K562 (cell line): ENCODE measurements at regions not wholly inside any gene's neighbourhood (a gene's known extent, or its start where the extent isn't known, plus 50 kb on each side); places are given as distances from the start of the nearest gene placed in this dataset.

Source experiments
- ATAC-seq: fragments of 200-7000 bp; cut with Tn5 transposase; 3 replicates; pipeline ENCODE4 v1.9.1; 2020; ENCODE audit warnings: moderate library complexity
- BruUV-seq: library from RNA; stranded (reverse); fragments of 400-500 nt; replicated peaks from 2 replicates; lab custom pipeline; 2021; lab: Mats Ljungman, UMichigan
- CTCF ChIA-PET: fragments of 300-600 bp; formaldehyde crosslinking; extraction: SDS; loops from one replicate; lab custom pipeline; 2021; ENCODE audit warnings: low intra/inter-chr PET ratio; lab: Yijun Ruan, JAX
- POLR2A ChIA-PET: fragments of 300-600, 350-650 bp; sonication (Branson Sonifier 250); formaldehyde crosslinking; extraction: SDS; loops from one replicate; lab custom pipeline; 2021; ENCODE audit warnings: antibody characterized with exemption, inconsistent platforms; lab: Yijun Ruan, JAX
- DNase-seq, 4 experiments: peaks; one replicate each; pipeline versions ENCODE4 v3.0.0 to v3.0.0-alpha.2; 2011 to 2018; ENCODE audit warnings: low spot score in 3 of 4, mixed read lengths in 3 of 4; ENCODE audit errors: extremely low read depth in 1 of 4
- FAIRE-seq: peaks from 2 replicates; lab custom pipeline; 2011; peaks lifted over from hg19 to GRCh38; lab: Jason Lieb, UNC
- H2AFZ ChIP-seq: 2 replicates; pipeline ENCODE4 v1.6.0; 2011; ENCODE audit warnings: low read depth, low read length, control low read depth, inconsistent platforms
- H3K27ac ChIP-seq: fragments of 200-600 bp; 3 replicates; pipeline ENCODE4 v1.8.0; 2011; ENCODE audit warnings: low read depth, mild to moderate bottlenecking, control low read depth, inconsistent platforms, low read length, moderate library complexity, mixed read lengths; ENCODE audit errors: extremely low read depth
- H3K27me3 ChIP-seq, 2 experiments: fragments of 300-600 bp in 1 of 2; 2 replicates in 1 of 2; 3 replicates in 1 of 2; pipeline versions ENCODE4 v1.6.0 to v1.8.0; 2011; ENCODE audit warnings: inconsistent platforms in 2 of 2, low read length in 2 of 2, mild to moderate bottlenecking in 1 of 2, mixed read lengths in 1 of 2, moderate library complexity in 1 of 2; ENCODE audit not compliant: control insufficient read depth in 2 of 2, insufficient read depth in 2 of 2
- H3K36me3 ChIP-seq: fragments of 300-600 bp; 3 replicates; pipeline ENCODE4 v1.8.0; 2011; ENCODE audit warnings: mild to moderate bottlenecking, low read length, inconsistent platforms; ENCODE audit not compliant: control insufficient read depth, insufficient read depth
- H3K4me1 ChIP-seq, 2 experiments: fragments of 200-600 bp in 1 of 2; replicated peaks in 1 of 2; 2 replicates in 1 of 2; 3 replicates in 1 of 2; pipeline versions ENCODE4 v1.5.1 to v1.8.0; 2011; ENCODE audit warnings: inconsistent platforms in 2 of 2, low read length in 2 of 2, mild to moderate bottlenecking in 1 of 2, mixed read lengths in 1 of 2, moderate library complexity in 1 of 2; ENCODE audit not compliant: control insufficient read depth in 2 of 2, insufficient read depth in 2 of 2
- H3K4me2 ChIP-seq: 2 replicates; pipeline ENCODE4 v1.6.1; 2011; ENCODE audit warnings: low read length, control low read depth, inconsistent platforms, mixed read lengths; ENCODE audit not compliant: insufficient read depth
- H3K4me3 ChIP-seq: fragments of 200-600 bp; sonication (generic), shearing (Covaris generic); 2 replicates; pipeline ENCODE4 v1.5.1; 2016; ENCODE audit warnings: control low read depth, inconsistent platforms
- H3K79me2 ChIP-seq: fragments of 200-600 bp; 3 replicates; pipeline ENCODE4 v1.8.0; 2011; ENCODE audit warnings: low read length, inconsistent platforms; ENCODE audit not compliant: control insufficient read depth, insufficient read depth
- H3K9ac ChIP-seq, 2 experiments: 2 replicates each; pipeline versions ENCODE4 v1.6.0 to v1.6.1; 2011; ENCODE audit warnings: low read depth in 2 of 2, low read length in 2 of 2, control low read depth in 1 of 2, inconsistent platforms in 1 of 2, mild to moderate bottlenecking in 1 of 2, mixed read lengths in 1 of 2; ENCODE audit not compliant: insufficient read depth in 1 of 2
- H3K9me1 ChIP-seq: one replicate; pipeline ENCODE4 v1.6.0; 2011; ENCODE audit warnings: inconsistent platforms, mild to moderate bottlenecking, low read length, moderate library complexity; ENCODE audit not compliant: control insufficient read depth, insufficient read depth
- H3K9me3 ChIP-seq: replicated peaks from 2 replicates; pipeline ENCODE4 v1.5.1; 2011; ENCODE audit warnings: low read depth, low read length, inconsistent platforms; ENCODE audit not compliant: control insufficient read depth, insufficient read depth
- H4K20me1 ChIP-seq: replicated peaks from 2 replicates; pipeline ENCODE4 v1.6.1; 2011; ENCODE audit warnings: low read length, inconsistent platforms, mixed read lengths; ENCODE audit not compliant: control insufficient read depth, insufficient read depth
- CEBPZ ChIP-seq: fragments of 150-350 bp; IDR thresholded peaks from 2 replicates; pipeline ENCODE4 v1.6.1; 2014; ENCODE audit warnings: low read depth, mild to moderate bottlenecking, low read length, borderline replicate concordance
- CREB1 ChIP-seq, 2 experiments: sonication (generic) in 1 of 2; formaldehyde crosslinking in 1 of 2; IDR thresholded peaks; 2 replicates each; pipeline versions ENCODE4 v1.6.1 to v1.8.0; 2012 to 2022; ENCODE audit warnings: inconsistent platforms in 1 of 2, mild to moderate bottlenecking in 1 of 2, missing genetic modification reagents in 1 of 2, moderate library complexity in 1 of 2
- CREM ChIP-seq: IDR thresholded peaks from 2 replicates; pipeline ENCODE4 v1.6.1; 2014; ENCODE audit warnings: antibody characterized with exemption, low read depth
- HIVEP1 ChIP-seq: fragments of 250-450 bp; sonication (Bioruptor Pico); IDR thresholded peaks from 2 replicates; pipeline ENCODE4 v1.4.0; 2020; ENCODE audit warnings: mild to moderate bottlenecking
- HNRNPLL ChIP-seq: fragments of 200-400 bp; formaldehyde crosslinking; IDR thresholded peaks from 2 replicates; pipeline ENCODE4 v1.6.1; 2017; ENCODE audit warnings: low read length, low read depth, mild to moderate bottlenecking; ENCODE audit not compliant: poor library complexity, severe bottlenecking
- NONO ChIP-seq, 2 experiments: fragments of 200-400 bp in 1 of 2; fragments of 450-650 bp in 1 of 2; formaldehyde crosslinking in 1 of 2; IDR thresholded peaks; 2 replicates each; pipeline ENCODE4 v1.6.1; 2017; ENCODE audit warnings: low read depth in 2 of 2, mild to moderate bottlenecking in 2 of 2, moderate library complexity in 2 of 2, low read length in 1 of 2
- POU5F1 ChIP-seq: fragments of 150-350 bp; IDR thresholded peaks from 2 replicates; pipeline ENCODE4 v1.6.1; 2014; ENCODE audit warnings: borderline replicate concordance, low read length, low read depth, mild to moderate bottlenecking; ENCODE audit not compliant: partially characterized antibody
- THAP7 ChIP-seq: fragments of 250-450 bp; sonication (Bioruptor Pico); IDR thresholded peaks from 2 replicates; pipeline ENCODE4 v1.5.0; 2021
- XRCC5 ChIP-seq: fragments of 200-400 bp; formaldehyde crosslinking; IDR thresholded peaks from 2 replicates; pipeline ENCODE4 v1.6.1; 2017; ENCODE audit warnings: low read depth, mild to moderate bottlenecking, low read length
- ZBED1 ChIP-seq: IDR thresholded peaks from 2 replicates; pipeline ENCODE4 v1.6.1; 2014
- ZBTB12 ChIP-seq: fragments of 250-450 bp; sonication (Bioruptor Pico); IDR thresholded peaks from 2 replicates; pipeline ENCODE4 v1.4.0; 2020
- ZNF23 ChIP-seq: fragments of 250-450 bp; sonication (Bioruptor Pico); IDR thresholded peaks from 2 replicates; pipeline ENCODE4 v1.4.0; 2020; ENCODE audit warnings: mild to moderate bottlenecking
- WGBS: fragments of 100-300 bp; shearing (Covaris generic); methylation state at CpG from one replicate; pipeline ENCODE4 v1.1.6; 2016; ENCODE audit warnings: low coverage, mixed read lengths; ENCODE audit not compliant: insufficient coverage; ENCODE audit errors: missing lambda C conversion rate; 5-methylcytosine and 5-hydroxymethylcytosine counted together
- in situ Hi-C: fragments of 300-500 bp; cut with MboI; formaldehyde crosslinking; loops from 4 replicates; pipeline ENCODE4 v1.15.0; 2018; ENCODE audit warnings: inconsistent platforms, mixed read lengths
- intact Hi-C: fragments of 100-400 bp; cut with micrococcal nuclease; formaldehyde crosslinking; loops from 2 replicates; pipeline ENCODE4 v1.14.2; 2022

- TF ChIP-seq CEBPZ (no peak), ZNF23 (CRISPR knock-in tag) (no peak), ZBED1 (no peak)
These were observed 618.6 kb downstream of the AACS start (continued) for GRCh38 chr12:125683748-125684381.

GRCh38 chr12:125684968-125685790 lies 619.9 kb downstream of the AACS start:
- no peak overlapping the region for H3K4me2 ChIP-seq
- no peak overlapping the region for H2AFZ ChIP-seq
- H3K9me1 ChIP-seq = no peaks in the 10 kb centered on the region
- ChIA-PET CTCF (no interaction called here), POLR2A (no interaction called here)
- no peak overlapping the region for H3K4me3 ChIP-seq
- no peak for DNase-seq
- no peaks in the 10 kb centered on the region for H3K27me3 ChIP-seq
- WGBS = 1% methylated on average over 17 of the region's 17 CpGs
- ATAC-seq = no peak
- no peaks in the 10 kb centered on the region for H3K36me3 ChIP-seq
- H3K27ac ChIP-seq = no peak overlapping the region
- no TSS peak for BruUV-seq
- intact Hi-C loops = no loop called here
- H3K9ac ChIP-seq = no peak overlapping the region
- no peaks in the 10 kb centered on the region for H4K20me1 ChIP-seq
- H3K79me2 ChIP-seq = no peaks in the 10 kb centered on the region
- H3K4me1 ChIP-seq = no peaks in the 10 kb centered on the region
- in situ Hi-C loops = no loop called here
- TF ChIP-seq NONO (IDR thresholded peaks at IDR 0.05; ENCODE audit: low read depth in 2 of 2, low read length in 1 of 2) = no peak
- TF ChIP-seq THAP7 = no peak
- peak; percentile 79 for TF ChIP-seq ZBTB12 (CRISPR knock-in tag)
- no peak for TF ChIP-seq HNRNPLL
- no peak for TF ChIP-seq XRCC5
- no peak for TF ChIP-seq HIVEP1
- TF ChIP-seq POU5F1 = no peak
- TF ChIP-seq CREB1 (IDR thresholded peaks at IDR 0.05) = peak; percentile 69
- TF ChIP-seq CREB1 (CRISPR knock-in tag; IDR thresholded peaks at IDR 0.05) = peak; percentile 64
- peak; percentile 39; the same call in 1 of the 2 replicates for TF ChIP-seq CREM
- FAIRE-seq = no peak
- no peaks in the 10 kb centered on the region for H3K9me3 ChIP-seq
